PFSK-1 (cell line): ENCODE measurements at regions not wholly inside any gene's neighbourhood (a gene's known extent, or its start where the extent isn't known, plus 50 kb on each side); places are given as distances from the start of the nearest gene placed in this dataset.

ENCODE experiments used
- FOXP2 ChIP-seq: optimal IDR thresholded peaks from 2 replicates; pipeline ENCODE3; 2011; ENCODE audit warnings: borderline replicate concordance, control low read depth, inconsistent platforms; ENCODE audit not compliant: insufficient read depth; ENCODE audit errors: extremely low read length, extremely low read depth
- POLR2AphosphoS5 ChIP-seq: IDR thresholded peaks from 2 replicates; pipeline ENCODE4 v1.6.1; 2012; ENCODE audit warnings: low read depth, mild to moderate bottlenecking, control low read depth, low read length, moderate library complexity
- SIN3A ChIP-seq: IDR thresholded peaks from 2 replicates; pipeline ENCODE4 v1.6.1; 2012; ENCODE audit warnings: mild to moderate bottlenecking, low read length, moderate library complexity, borderline replicate concordance; ENCODE audit not compliant: insufficient read depth
- TAF1 ChIP-seq: IDR thresholded peaks from 2 replicates; pipeline ENCODE4 v1.6.1; 2012; ENCODE audit warnings: low read length, control low read depth, borderline replicate concordance; ENCODE audit not compliant: insufficient read depth
- TF ChIP-seq, protein P1 (sequence below), 2 experiments: IDR thresholded peaks; 2 replicates each; pipeline versions ENCODE4 v1.6.1 to v1.8.0; 2011 to 2012; ENCODE audit warnings: low read depth in 2 of 2, low read length in 2 of 2, control low read depth in 1 of 2, inconsistent platforms in 1 of 2, mild to moderate bottlenecking in 1 of 2, moderate library complexity in 1 of 2; ENCODE audit not compliant: insufficient read depth in 1 of 2

DNA sequence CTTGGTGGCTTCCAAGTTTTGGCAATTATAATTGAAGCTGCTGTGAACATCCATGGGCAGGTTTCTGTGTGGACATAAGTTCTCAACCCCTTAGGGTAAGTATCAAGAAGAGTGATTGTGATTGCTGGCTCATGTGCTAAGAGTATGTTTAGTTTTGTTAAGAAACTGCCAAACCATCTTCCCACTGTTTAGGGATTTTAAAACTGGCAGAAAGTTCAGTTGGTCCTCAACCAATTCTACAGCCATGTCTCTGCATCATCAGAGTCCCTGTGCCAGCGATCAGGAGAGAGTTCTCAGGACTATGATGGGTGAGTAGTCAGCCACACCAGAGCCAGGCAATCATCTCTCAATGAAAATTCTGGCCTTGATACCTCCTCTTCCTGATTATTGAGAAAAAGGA is 193.8 kb downstream of the ZC3H11B start:
- TF ChIP-seq TAF1 (no peak), SIN3A (no peak), POLR2AphosphoS5 (no peak), FOXP2 (no peak)
- TF ChIP-seq, protein P1, sequence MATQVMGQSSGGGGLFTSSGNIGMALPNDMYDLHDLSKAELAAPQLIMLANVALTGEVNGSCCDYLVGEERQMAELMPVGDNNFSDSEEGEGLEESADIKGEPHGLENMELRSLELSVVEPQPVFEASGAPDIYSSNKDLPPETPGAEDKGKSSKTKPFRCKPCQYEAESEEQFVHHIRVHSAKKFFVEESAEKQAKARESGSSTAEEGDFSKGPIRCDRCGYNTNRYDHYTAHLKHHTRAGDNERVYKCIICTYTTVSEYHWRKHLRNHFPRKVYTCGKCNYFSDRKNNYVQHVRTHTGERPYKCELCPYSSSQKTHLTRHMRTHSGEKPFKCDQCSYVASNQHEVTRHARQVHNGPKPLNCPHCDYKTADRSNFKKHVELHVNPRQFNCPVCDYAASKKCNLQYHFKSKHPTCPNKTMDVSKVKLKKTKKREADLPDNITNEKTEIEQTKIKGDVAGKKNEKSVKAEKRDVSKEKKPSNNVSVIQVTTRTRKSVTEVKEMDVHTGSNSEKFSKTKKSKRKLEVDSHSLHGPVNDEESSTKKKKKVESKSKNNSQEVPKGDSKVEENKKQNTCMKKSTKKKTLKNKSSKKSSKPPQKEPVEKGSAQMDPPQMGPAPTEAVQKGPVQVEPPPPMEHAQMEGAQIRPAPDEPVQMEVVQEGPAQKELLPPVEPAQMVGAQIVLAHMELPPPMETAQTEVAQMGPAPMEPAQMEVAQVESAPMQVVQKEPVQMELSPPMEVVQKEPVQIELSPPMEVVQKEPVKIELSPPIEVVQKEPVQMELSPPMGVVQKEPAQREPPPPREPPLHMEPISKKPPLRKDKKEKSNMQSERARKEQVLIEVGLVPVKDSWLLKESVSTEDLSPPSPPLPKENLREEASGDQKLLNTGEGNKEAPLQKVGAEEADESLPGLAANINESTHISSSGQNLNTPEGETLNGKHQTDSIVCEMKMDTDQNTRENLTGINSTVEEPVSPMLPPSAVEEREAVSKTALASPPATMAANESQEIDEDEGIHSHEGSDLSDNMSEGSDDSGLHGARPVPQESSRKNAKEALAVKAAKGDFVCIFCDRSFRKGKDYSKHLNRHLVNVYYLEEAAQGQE (IDR thresholded peaks at IDR 0.05; ENCODE audit: insufficient read depth in 1 of 2, low read depth in 2 of 2, low read length in 2 of 2) = no peak

DNA sequence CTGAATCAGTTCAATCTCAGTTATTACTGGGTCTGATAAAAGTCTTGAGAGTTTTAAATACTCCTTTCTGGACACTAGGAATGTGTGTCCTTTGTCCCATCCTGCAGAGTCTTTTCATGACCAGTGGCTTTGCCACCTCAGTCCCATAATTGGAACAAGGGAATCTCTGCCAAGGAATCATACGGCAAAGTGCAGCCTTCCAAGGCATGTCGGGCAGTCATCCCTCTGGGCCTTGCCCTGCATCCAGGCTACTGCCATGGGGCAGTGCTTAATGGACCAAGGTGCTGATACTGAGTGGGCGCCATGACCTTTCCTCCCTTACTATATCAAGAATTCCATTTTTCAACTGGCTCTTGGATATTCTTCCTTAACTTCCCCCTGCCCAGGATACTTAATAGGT is 195.3 kb downstream of the ZC3H11B start:
- TF ChIP-seq, protein P1 (IDR thresholded peaks at IDR 0.05; ENCODE audit: insufficient read depth in 1 of 2, low read depth in 2 of 2, low read length in 2 of 2) = no peak
- no peak for TF ChIP-seq FOXP2
- TF ChIP-seq TAF1 = no peak
- TF ChIP-seq POLR2AphosphoS5 = no peak
- no peak for TF ChIP-seq SIN3A

DNA sequence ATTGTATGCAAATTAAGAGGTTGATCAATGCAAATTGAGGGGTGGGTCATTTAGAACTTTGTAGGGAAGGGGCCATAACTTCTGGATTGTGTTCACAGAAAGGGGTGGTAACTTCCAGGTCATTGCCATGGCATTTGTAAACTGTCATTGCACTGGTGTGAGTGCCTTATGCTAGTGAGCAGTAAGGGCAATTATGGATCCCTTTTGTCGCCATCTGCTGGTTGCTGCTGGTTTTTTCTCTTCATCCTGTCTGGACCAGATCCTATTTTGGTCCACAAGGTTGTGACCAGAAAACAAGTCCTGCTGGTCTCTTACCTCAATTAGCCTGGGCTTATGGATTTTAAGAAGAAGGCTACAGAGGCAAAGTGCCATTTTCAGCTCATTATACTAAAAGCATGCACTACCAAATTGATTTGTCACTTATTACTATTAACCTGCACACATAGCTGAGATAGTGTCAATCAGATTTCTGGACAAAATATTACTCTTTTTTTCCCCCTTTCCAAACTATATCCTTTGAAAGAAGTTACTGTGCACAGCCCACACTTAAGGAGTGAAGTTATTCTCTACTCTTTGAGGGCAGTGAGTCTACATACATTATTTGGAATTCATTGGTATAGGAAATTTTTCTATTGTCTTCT is 196.2 kb downstream of the ZC3H11B start:
- no peak for TF ChIP-seq SIN3A
- no peak for TF ChIP-seq TAF1

DNA sequence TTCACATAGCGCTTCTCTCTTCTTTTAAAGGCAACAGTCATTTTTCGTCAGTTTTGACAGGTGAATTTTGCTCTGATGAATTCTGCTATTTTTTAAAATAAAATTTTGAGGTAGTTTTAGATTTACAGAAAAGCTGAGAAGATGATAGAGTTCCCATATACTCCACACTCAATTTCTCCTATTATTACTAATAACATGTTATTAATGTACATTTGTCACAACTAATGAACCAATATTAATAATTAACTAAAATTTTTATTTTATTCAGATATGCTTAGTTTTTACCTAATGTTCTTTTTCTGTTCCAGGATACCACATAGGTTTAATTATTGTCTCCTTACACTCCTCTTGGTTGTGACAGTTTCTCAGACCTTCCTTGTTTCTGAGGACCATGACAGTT is 197.0 kb downstream of the ZC3H11B start:
- no peak for TF ChIP-seq POLR2AphosphoS5
- TF ChIP-seq FOXP2 = no peak
- TF ChIP-seq, protein P1 (IDR thresholded peaks at IDR 0.05; ENCODE audit: insufficient read depth in 1 of 2, low read depth in 2 of 2, low read length in 2 of 2) = no peak
- TF ChIP-seq SIN3A = no peak
- no peak for TF ChIP-seq TAF1

DNA sequence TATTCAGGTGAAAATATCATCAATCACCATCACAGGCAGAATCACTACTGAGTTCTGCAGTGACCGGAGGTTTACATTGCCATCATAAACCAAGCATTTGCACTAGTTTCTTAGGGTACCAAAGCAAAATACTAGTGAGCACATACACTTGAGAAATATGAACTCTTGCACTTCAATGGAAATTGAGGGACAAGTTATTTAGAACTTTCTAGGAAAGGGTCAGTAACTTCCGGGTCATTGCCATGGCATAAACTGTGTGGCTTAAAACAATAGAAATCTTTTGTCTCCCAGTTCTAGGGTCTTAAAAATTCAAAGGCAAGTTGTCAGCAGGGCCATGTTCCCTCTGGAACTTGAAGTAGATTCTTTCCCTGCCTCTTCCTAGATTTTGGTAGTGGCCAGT is 197.5 kb downstream of the ZC3H11B start:
- TF ChIP-seq TAF1 (no peak), POLR2AphosphoS5 (no peak), FOXP2 (no peak), SIN3A (no peak)
- TF ChIP-seq, protein P1 (IDR thresholded peaks at IDR 0.05; ENCODE audit: insufficient read depth in 1 of 2, low read depth in 2 of 2, low read length in 2 of 2) = no peak
